MM.1S (cell line): ENCODE measurements at regions not wholly inside any gene's neighbourhood (a gene's known extent, or its start where the extent isn't known, plus 50 kb on each side); places are given as distances from the start of the nearest gene placed in this dataset.

Source experiments
- DNase-seq: peaks from one replicate; pipeline ENCODE4 v3.0.0-alpha.2; 2015
- H2AFZ ChIP-seq: fragments of 300-600 bp; sonication (generic); 2 replicates; pipeline ENCODE4 v1.6.0; 2016; ENCODE audit warnings: antibody characterized with exemption, low read length
- H3F3A ChIP-seq: fragments of 300-600 bp; sonication (generic); 2 replicates; pipeline ENCODE4 v1.6.1; 2016; ENCODE audit warnings: mild to moderate bottlenecking, antibody characterized with exemption, low read length, moderate library complexity, mixed read lengths; ENCODE audit not compliant: insufficient read depth
- H3K27ac ChIP-seq: fragments of 300-600 bp; sonication (generic); 2 replicates; pipeline ENCODE4 v1.5.1; 2016; ENCODE audit warnings: mild to moderate bottlenecking, low read length
- H3K27me3 ChIP-seq: fragments of 300-600 bp; sonication (generic); replicated peaks from 2 replicates; pipeline ENCODE4 v1.6.0; 2016; ENCODE audit warnings: low read length; ENCODE audit not compliant: insufficient read depth
- H3K36me3 ChIP-seq: fragments of 300-600 bp; sonication (generic); replicated peaks from 2 replicates; pipeline ENCODE4 v1.6.1; 2016; ENCODE audit warnings: mild to moderate bottlenecking, low read length, mixed read lengths; ENCODE audit not compliant: insufficient read depth
- H3K4me1 ChIP-seq: fragments of 300-600 bp; sonication (generic); 2 replicates; pipeline ENCODE4 v1.6.1; 2016; ENCODE audit warnings: low read length, mixed read lengths
- H3K4me2 ChIP-seq: fragments of 300-600 bp; sonication (generic); 2 replicates; pipeline ENCODE4 v1.6.0; 2016; ENCODE audit warnings: low read depth, low read length
- H3K4me3 ChIP-seq: fragments of 300-600 bp; sonication (generic); 2 replicates; pipeline ENCODE4 v1.5.1; 2016; ENCODE audit warnings: low read length, mixed read lengths
- H3K79me2 ChIP-seq: fragments of 300-600 bp; sonication (generic); 2 replicates; pipeline ENCODE4 v1.6.1; 2016; ENCODE audit warnings: mixed run types, low read length, mixed read lengths
- H3K9ac ChIP-seq: fragments of 300-600 bp; sonication (generic); 2 replicates; pipeline ENCODE4 v1.6.1; 2016; ENCODE audit warnings: low read length, mixed read lengths
- H3K9me2 ChIP-seq: fragments of 300-600 bp; sonication (generic); replicated peaks from 2 replicates; pipeline ENCODE4 v1.6.1; 2016; ENCODE audit warnings: mild to moderate bottlenecking, low read length, mixed read lengths; ENCODE audit not compliant: insufficient read depth
- H3K9me3 ChIP-seq: fragments of 300-600 bp; sonication (generic); replicated peaks from 2 replicates; pipeline ENCODE4 v1.6.1; 2016; ENCODE audit warnings: mild to moderate bottlenecking, low read length, mixed read lengths; ENCODE audit not compliant: insufficient read depth
- H4K20me1 ChIP-seq: fragments of 300-600 bp; sonication (generic); 2 replicates; pipeline ENCODE4 v1.6.1; 2016; ENCODE audit warnings: mild to moderate bottlenecking, low read length, moderate library complexity, mixed read lengths; ENCODE audit not compliant: insufficient read depth
- CTCF ChIP-seq: fragments of 300-600 bp; sonication (generic); IDR thresholded peaks from 2 replicates; pipeline ENCODE4 v1.5.1; 2016; ENCODE audit warnings: antibody characterized with exemption, low read length, mixed read lengths
- EZH2 ChIP-seq: fragments of 300-600 bp; sonication (generic); optimal IDR thresholded peaks from 2 replicates; pipeline ENCODE3; 2017; ENCODE audit warnings: low read depth, mild to moderate bottlenecking, antibody characterized with exemption, low read length, mixed read lengths
- EZH2phosphoT487 ChIP-seq: fragments of 300-600 bp; sonication (generic); IDR thresholded peaks from 2 replicates; pipeline ENCODE4 v1.6.1; 2018; ENCODE audit warnings: antibody characterized with exemption, low read length

DNA sequence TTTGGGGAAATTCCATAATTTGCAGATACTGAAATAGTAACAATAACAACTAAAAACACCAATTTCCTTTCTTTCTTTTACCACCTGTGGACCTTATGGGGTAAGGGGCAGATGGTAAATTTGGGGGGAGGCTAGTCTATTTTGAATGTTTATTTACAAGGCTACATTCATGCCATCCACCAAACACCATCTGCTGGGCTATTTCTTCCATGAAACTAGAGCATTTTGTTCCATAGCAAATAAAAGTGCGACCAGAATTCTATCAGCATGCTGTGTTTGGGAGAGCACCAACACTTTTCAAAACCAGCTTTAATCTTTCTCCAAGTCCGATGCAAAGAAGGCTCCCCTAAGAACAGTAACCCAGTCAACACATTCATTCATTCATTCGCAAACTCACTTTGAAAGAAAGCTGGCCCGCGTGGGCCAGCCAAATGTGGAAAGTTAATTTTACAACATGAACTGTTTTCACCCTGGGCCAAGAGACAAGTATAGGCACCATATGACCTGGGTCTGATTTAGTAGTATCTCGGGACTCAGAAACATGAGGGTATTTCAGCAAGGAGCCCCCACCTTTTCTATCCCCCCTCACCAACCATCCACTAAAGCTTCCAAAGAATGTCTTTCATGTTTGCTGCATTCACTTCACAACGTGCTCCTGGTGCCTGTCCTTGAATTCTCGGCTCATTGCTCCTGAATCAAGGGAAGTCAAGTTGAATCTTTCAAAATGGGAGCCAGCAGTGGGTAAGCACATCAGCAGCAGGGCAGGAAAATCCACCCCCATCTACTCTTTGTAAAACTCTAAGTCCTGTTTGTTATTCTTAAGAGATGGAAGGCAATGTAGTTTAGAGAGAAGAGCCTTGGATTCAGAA is 210.6 kb downstream of the C1D start:
- Histone ChIP-seq H2AFZ (no peak overlapping the region), H3K4me1 (no peaks in the 10 kb centered on the region), H4K20me1 (no peaks in the 10 kb centered on the region), H3K9ac (no peak overlapping the region), H3K9me3 (no peaks in the 10 kb centered on the region), H3K79me2 (no peaks in the 10 kb centered on the region), H3K4me3 (no peak overlapping the region), H3F3A (no peaks in the 10 kb centered on the region), H3K27me3 (no peaks in the 10 kb centered on the region), H3K4me2 (no peak overlapping the region), H3K27ac (no peak overlapping the region), H3K36me3 (no peaks in the 10 kb centered on the region), H3K9me2 (no peaks in the 10 kb centered on the region)
- no peak for TF ChIP-seq EZH2
- no peak for TF ChIP-seq EZH2phosphoT487
- TF ChIP-seq CTCF = no peak
- DNase-seq = no peak

DNA sequence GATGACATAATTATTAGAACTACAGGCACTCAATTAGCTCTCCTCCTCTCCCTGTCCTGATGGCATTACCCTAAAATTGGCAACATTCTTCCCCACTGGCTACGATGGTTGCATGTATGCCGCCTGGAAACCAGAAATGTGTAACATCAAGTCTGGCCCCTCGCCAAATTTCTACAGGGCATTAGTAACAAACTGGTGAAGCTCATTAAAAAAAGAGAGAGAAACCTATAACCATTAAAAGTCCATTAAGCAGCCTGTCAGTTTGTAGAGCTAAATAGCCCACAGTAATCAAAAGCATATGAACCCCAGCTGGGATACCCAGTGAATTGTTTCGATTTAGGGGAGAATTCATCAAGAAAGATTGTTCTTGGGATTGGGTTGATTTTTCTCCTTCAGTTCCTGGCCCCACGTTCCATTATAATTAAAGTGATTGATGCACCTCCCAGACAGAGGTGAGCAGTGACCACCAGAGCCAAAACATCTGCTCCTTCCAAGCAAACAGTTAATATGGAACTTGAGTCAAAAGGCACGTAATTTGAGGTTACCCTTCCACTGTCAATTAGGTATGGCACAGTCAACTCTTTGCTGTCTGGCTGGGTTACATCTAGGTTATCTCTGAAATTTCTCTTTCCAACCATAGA is 208.6 kb downstream of the C1D start:
- no peaks in the 10 kb centered on the region for H3F3A ChIP-seq
- no peak for DNase-seq
- TF ChIP-seq EZH2phosphoT487 (no peak), CTCF (no peak), EZH2 (no peak)

DNA sequence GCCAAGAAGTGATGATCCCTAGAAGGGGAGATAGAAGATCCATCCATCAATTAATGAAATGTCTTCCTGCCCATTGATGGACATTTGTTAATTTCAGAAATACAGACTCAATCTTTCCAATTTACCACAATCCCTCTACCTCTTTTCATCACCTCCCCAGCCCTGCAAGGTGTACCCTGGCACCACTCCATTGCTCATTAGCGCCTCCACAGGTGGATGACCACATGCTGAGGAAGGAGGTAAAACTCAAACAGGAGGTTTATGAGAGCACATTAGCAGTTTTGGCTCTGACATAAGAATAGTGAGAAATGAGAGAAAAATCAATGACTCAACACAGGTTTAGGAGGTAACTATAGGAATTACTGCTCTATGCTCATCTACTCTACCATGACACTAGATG is 208.0 kb downstream of the C1D start:
- no peak overlapping the region for H3K4me2 ChIP-seq
- H3K9me2 ChIP-seq = no peaks in the 10 kb centered on the region
- H3K4me3 ChIP-seq = no peak overlapping the region
- H3K27ac ChIP-seq = no peak overlapping the region
- TF ChIP-seq CTCF = no peak; the same call in 1 of the 2 replicates
- TF ChIP-seq EZH2phosphoT487 = no peak
- TF ChIP-seq EZH2 = no peak
- H3K9me3 ChIP-seq = no peaks in the 10 kb centered on the region
- H3F3A ChIP-seq = no peaks in the 10 kb centered on the region
- no peaks in the 10 kb centered on the region for H4K20me1 ChIP-seq
- H3K36me3 ChIP-seq = no peaks in the 10 kb centered on the region
- DNase-seq = no peak
- no peak overlapping the region for H2AFZ ChIP-seq
- H3K9ac ChIP-seq = no peak overlapping the region
- H3K27me3 ChIP-seq = no peaks in the 10 kb centered on the region
- H3K79me2 ChIP-seq = no peaks in the 10 kb centered on the region
- H3K4me1 ChIP-seq = no peaks in the 10 kb centered on the region

More for the DNA sequence above, 208.6 kb downstream of the C1D start:
- Histone ChIP-seq H3K4me2 (no peak overlapping the region), H4K20me1 (no peaks in the 10 kb centered on the region), H2AFZ (no peak overlapping the region), H3K4me3 (no peak overlapping the region), H3K27ac (no peak overlapping the region), H3K9me3 (no peaks in the 10 kb centered on the region), H3K27me3 (no peaks in the 10 kb centered on the region), H3K36me3 (no peaks in the 10 kb centered on the region), H3K79me2 (no peaks in the 10 kb centered on the region), H3K9ac (no peak overlapping the region), H3K4me1 (no peaks in the 10 kb centered on the region), H3K9me2 (no peaks in the 10 kb centered on the region)
